ENCODE measurements at regions not wholly inside any gene's neighbourhood (a gene's known extent, or its start where the extent isn't known, plus 50 kb on each side); places are given as distances from the start of the nearest gene placed in this dataset.

DNA sequence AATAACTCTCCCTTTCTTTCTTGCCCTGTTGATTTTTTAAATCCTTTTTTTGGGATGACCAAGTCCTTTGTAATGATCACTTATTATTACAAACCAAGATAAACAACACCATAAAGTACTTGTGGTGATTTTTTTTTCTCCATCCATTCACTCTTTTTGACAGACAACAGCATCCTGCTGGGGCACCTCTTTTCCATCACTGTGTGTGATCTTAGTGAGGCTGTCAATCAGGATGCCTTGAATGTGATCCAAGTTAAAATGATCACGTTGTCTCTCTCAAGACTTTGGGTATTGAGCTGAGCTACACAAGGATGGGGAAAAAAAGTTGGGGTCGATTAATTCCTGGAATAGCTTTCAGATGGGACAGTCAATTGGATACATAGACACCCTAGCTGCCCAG is 73.6 kb upstream of the PPP2R2B start:
- Histone ChIP-seq H3K9me3 (ENCODE audit: low read length) (no peaks in the 10 kb centered on the region), H3K4me2 (ENCODE audit: low read length) (no peak overlapping the region), H3K9me2 (replicated peaks; ENCODE audit: low read length) (no peaks in the 10 kb centered on the region), H3K27ac (ENCODE audit: low read length) (no peak overlapping the region), H3K79me2 (ENCODE audit: low read length) (no peaks in the 10 kb centered on the region), H3K27me3 (ENCODE audit: low read length) (peaks cover 11% of the 10 kb centered on the region), H3K9ac (ENCODE audit: low read length) (no peak overlapping the region), H3F3A (ENCODE audit: low read length, unreplicated experiment) (no peaks in the 10 kb centered on the region), H3K4me3 (ENCODE audit: low read length) (no peak overlapping the region), H3K4me1 (ENCODE audit: insufficient read depth, low read length) (no peaks in the 10 kb centered on the region), H4K20me1 (ENCODE audit: low read length) (no peaks in the 10 kb centered on the region), H2AFZ (ENCODE audit: low read length) (no peak overlapping the region), H3K36me3 (ENCODE audit: low read depth, low read length) (no peaks in the 10 kb centered on the region)
- POLR2A ChIA-PET (ENCODE audit: unreplicated experiment), result no interaction called here
- TF ChIP-seq EZH2 (IDR thresholded peaks at IDR 0.05; ENCODE audit: low read length, unreplicated experiment), result no peak
- BruUV-seq (replicated peaks), result no TSS peak
- ATAC-seq (no peak), DNase-seq (no peak)
- CTCF ChIA-PET, result no interaction called here
- intact Hi-C loops (cut with micrococcal nuclease), result no loop called here

DNA sequence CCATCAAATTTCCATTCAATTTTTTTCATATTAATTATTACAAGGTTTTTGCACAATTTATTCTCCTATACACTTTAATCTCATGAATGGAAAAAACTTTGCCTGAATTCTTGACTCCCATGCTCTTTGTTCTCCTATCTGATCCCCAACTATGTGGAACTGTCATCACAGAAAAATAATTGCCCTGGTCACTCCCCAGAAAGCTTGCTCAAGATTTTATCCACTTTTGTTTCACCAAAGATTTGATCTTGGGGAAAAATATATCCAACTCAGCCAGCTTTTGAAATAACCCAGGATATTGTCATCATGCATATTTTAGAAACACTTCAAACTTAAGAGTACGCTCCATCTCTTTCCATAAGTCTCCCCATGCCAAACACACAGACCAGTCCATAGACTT is 77.7 kb upstream of the PPP2R2B start:
- H3F3A ChIP-seq (ENCODE audit: low read length, unreplicated experiment), result no peaks in the 10 kb centered on the region
- H3K79me2 ChIP-seq (ENCODE audit: low read length), result no peaks in the 10 kb centered on the region
- CTCF ChIA-PET, result no interaction called here
- H3K9ac ChIP-seq (ENCODE audit: low read length), result no peak overlapping the region
- no peaks in the 10 kb centered on the region for H3K4me1 ChIP-seq (ENCODE audit: insufficient read depth, low read length)
- no peak overlapping the region for H3K4me2 ChIP-seq (ENCODE audit: low read length)
- peaks cover 11% of the 10 kb centered on the region for H3K27me3 ChIP-seq (ENCODE audit: low read length)
- no peak overlapping the region for H2AFZ ChIP-seq (ENCODE audit: low read length)
- H3K9me3 ChIP-seq (ENCODE audit: low read length), result no peaks in the 10 kb centered on the region
- no peaks in the 10 kb centered on the region for H3K9me2 ChIP-seq (replicated peaks; ENCODE audit: low read length)
- H3K27ac ChIP-seq (ENCODE audit: low read length), result no peak overlapping the region
- intact Hi-C loops (cut with micrococcal nuclease), result no loop called here
- no peak overlapping the region for H3K4me3 ChIP-seq (ENCODE audit: low read length)
- TF ChIP-seq, protein P1, sequence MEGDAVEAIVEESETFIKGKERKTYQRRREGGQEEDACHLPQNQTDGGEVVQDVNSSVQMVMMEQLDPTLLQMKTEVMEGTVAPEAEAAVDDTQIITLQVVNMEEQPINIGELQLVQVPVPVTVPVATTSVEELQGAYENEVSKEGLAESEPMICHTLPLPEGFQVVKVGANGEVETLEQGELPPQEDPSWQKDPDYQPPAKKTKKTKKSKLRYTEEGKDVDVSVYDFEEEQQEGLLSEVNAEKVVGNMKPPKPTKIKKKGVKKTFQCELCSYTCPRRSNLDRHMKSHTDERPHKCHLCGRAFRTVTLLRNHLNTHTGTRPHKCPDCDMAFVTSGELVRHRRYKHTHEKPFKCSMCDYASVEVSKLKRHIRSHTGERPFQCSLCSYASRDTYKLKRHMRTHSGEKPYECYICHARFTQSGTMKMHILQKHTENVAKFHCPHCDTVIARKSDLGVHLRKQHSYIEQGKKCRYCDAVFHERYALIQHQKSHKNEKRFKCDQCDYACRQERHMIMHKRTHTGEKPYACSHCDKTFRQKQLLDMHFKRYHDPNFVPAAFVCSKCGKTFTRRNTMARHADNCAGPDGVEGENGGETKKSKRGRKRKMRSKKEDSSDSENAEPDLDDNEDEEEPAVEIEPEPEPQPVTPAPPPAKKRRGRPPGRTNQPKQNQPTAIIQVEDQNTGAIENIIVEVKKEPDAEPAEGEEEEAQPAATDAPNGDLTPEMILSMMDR (conservative IDR thresholded peaks at IDR 0.05; ENCODE audit: low read depth, low read length), result no peak
- TF ChIP-seq EZH2 (IDR thresholded peaks at IDR 0.05; ENCODE audit: low read length, unreplicated experiment), result no peak
- no peak for TF ChIP-seq EZH2phosphoT487 (IDR thresholded peaks at IDR 0.05; ENCODE audit: borderline replicate concordance, low read length)
- H4K20me1 ChIP-seq (ENCODE audit: low read length), result no peaks in the 10 kb centered on the region
- BruUV-seq (replicated peaks), result no TSS peak
- POLR2A ChIA-PET (ENCODE audit: unreplicated experiment), result no interaction called here
- DNase-seq (no peak), ATAC-seq (no peak)
- no peaks in the 10 kb centered on the region for H3K36me3 ChIP-seq (ENCODE audit: low read depth, low read length)

- Histone ChIP-seq H3K4me3 (ENCODE audit: low read length) (no peak overlapping the region), H3K27ac (ENCODE audit: low read length) (no peak overlapping the region), H4K20me1 (ENCODE audit: low read length) (no peaks in the 10 kb centered on the region), H3K79me2 (ENCODE audit: low read length) (no peaks in the 10 kb centered on the region), H3F3A (ENCODE audit: low read length, unreplicated experiment) (no peaks in the 10 kb centered on the region), H3K4me2 (ENCODE audit: low read length) (no peak overlapping the region), H3K27me3 (ENCODE audit: low read length) (no peaks in the 10 kb centered on the region), H3K36me3 (ENCODE audit: low read depth, low read length) (no peaks in the 10 kb centered on the region), H3K9ac (ENCODE audit: low read length) (no peak overlapping the region), H3K9me3 (ENCODE audit: low read length) (no peaks in the 10 kb centered on the region), H3K9me2 (replicated peaks; ENCODE audit: low read length) (no peaks in the 10 kb centered on the region), H2AFZ (ENCODE audit: low read length) (no peak overlapping the region), H3K4me1 (ENCODE audit: insufficient read depth, low read length) (no peaks in the 10 kb centered on the region)
- TF ChIP-seq EZH2phosphoT487 (IDR thresholded peaks at IDR 0.05; ENCODE audit: borderline replicate concordance, low read length), result no peak
- TF ChIP-seq, protein P1 (conservative IDR thresholded peaks at IDR 0.05; ENCODE audit: low read depth, low read length), result no peak
- TF ChIP-seq EZH2 (IDR thresholded peaks at IDR 0.05; ENCODE audit: low read length, unreplicated experiment), result no peak
- ChIA-PET CTCF (interaction anchor here (0.5 kb wide), 1 partner anchor 416 kb away, joined by 5 read pairs; no protein-coding TSS in a partner anchor), POLR2A (ENCODE audit: unreplicated experiment) (no interaction called here)
- no TSS peak for BruUV-seq (replicated peaks)
- DNase-seq (no peak), ATAC-seq (no peak)
- intact Hi-C loops (cut with micrococcal nuclease), result no loop called here
Measured at GRCh38 chr5:146959360-146959759, 80.8 kb upstream of the PPP2R2B start.

Data from PC-3 (cell line).